Adrenal gland (tissue), 5 donors: ENCODE measurements at regions not wholly inside any gene's neighbourhood (a gene's known extent, or its start where the extent isn't known, plus 50 kb on each side); places are given as distances from the start of the nearest gene placed in this dataset.

ENCODE experiments used
- CTCF ChIP-seq, 6 experiments: fragments of 450-650 bp in 4 of 6; fragments of 200-600 bp in 2 of 6; sonication (generic) in 1 of 6; IDR thresholded peaks; 1 replicate in 5 of 6; 2 replicates in 1 of 6; pipeline versions ENCODE4 v1.5.1 to v1.8.0; 2016 to 2021; ENCODE audit warnings: antibody characterized with exemption in 6 of 6, mild to moderate bottlenecking in 2 of 6, moderate library complexity in 1 of 6
- POLR2A ChIP-seq, 2 donors: fragments of 450-650 bp; IDR thresholded peaks; one replicate each; pipeline ENCODE4 v1.6.1; 2017; ENCODE audit warnings: antibody characterized with exemption in 2 of 2, mild to moderate bottlenecking in 2 of 2, moderate library complexity in 1 of 2
- donor health status: DM: no; HTN: no; CAD: no.

- TF ChIP-seq CTCF (IDR thresholded peaks at IDR 0.05) (no peak), POLR2A (IDR thresholded peaks at IDR 0.05) (no peak)
These were observed 82.2 kb upstream of the PCDH18 start for GRCh38 chr4:137614491-137614890.
